IMR-90 (cell line): ENCODE measurements at regions not wholly inside any gene's neighbourhood (a gene's known extent, or its start where the extent isn't known, plus 50 kb on each side); places are given as distances from the start of the nearest gene placed in this dataset.

Experiments used
- ATAC-seq: fragments of 200-7000 bp; cut with Tn5 transposase; 2 replicates; pipeline ENCODE4 v1.9.1; 2020; ENCODE audit warnings: low read depth, mild to moderate bottlenecking, moderate library complexity
- BruUV-seq: library from RNA; stranded (reverse); fragments of 400-500 nt; replicated peaks from 2 replicates; lab custom pipeline; 2021; lab: Mats Ljungman, UMichigan
- CTCF ChIA-PET: fragments of 300-600 bp; formaldehyde crosslinking; extraction: SDS; loops from one replicate; lab custom pipeline; 2021; ENCODE audit warnings: antibody characterized with exemption; lab: Yijun Ruan, JAX
- POLR2A ChIA-PET: fragments of 300-600 bp; sonication (Branson Sonifier 250); formaldehyde crosslinking; loops from one replicate; lab custom pipeline; 2022; ENCODE audit warnings: antibody characterized with exemption; ENCODE audit not compliant: unreplicated experiment; lab: Charles Lee
- DNase-seq: peaks from one replicate; pipeline ENCODE4 v3.0.0; 2013
- H2AFZ ChIP-seq: replicated peaks from 2 replicates; pipeline ENCODE3; 2013; ENCODE audit warnings: low read length, mild to moderate bottlenecking; ENCODE audit not compliant: poor library complexity
- H2AK5ac ChIP-seq: 2 replicates; pipeline ENCODE4 v1.6.1; 2013; ENCODE audit warnings: low read depth, low read length, inconsistent platforms
- H2AK9ac ChIP-seq: replicated peaks from 2 replicates; pipeline ENCODE3; 2013; ENCODE audit warnings: mild to moderate bottlenecking, low read depth, low read length, moderate library complexity; ENCODE audit not compliant: poor library complexity
- H2BK120ac ChIP-seq: 2 replicates; pipeline ENCODE4 v1.6.1; 2013; ENCODE audit warnings: low read depth, low read length, inconsistent platforms
- H2BK15ac ChIP-seq: 3 replicates; pipeline ENCODE4 v1.6.1; 2013; ENCODE audit warnings: low read depth, low read length, inconsistent platforms
- H2BK20ac ChIP-seq: 2 replicates; pipeline ENCODE4 v1.6.1; 2013; ENCODE audit warnings: low read depth, mild to moderate bottlenecking, inconsistent platforms, low read length, moderate library complexity
- H2BK5ac ChIP-seq: 2 replicates; pipeline ENCODE4 v1.6.1; 2013; ENCODE audit warnings: mild to moderate bottlenecking, low read depth, low read length, inconsistent platforms; ENCODE audit not compliant: poor library complexity, severe bottlenecking
- H3K14ac ChIP-seq: replicated peaks from 2 replicates; pipeline ENCODE4 v1.6.1; 2013; ENCODE audit warnings: low read depth, low read length, inconsistent platforms
- H3K18ac ChIP-seq: 2 replicates; pipeline ENCODE4 v1.6.1; 2013; ENCODE audit warnings: low read depth, low read length, control low read depth
- H3K23ac ChIP-seq: 2 replicates; pipeline ENCODE4 v1.6.1; 2013; ENCODE audit warnings: low read depth, low read length, inconsistent platforms
- H3K27ac ChIP-seq: 2 replicates; pipeline ENCODE4 v1.5.1; 2013; ENCODE audit warnings: mild to moderate bottlenecking, control low read depth, low read length; ENCODE audit not compliant: insufficient read depth
- H3K27me3 ChIP-seq: 2 replicates; pipeline ENCODE4 v1.6.1; 2013; ENCODE audit warnings: low read length; ENCODE audit not compliant: control insufficient read depth, insufficient read depth
- H3K36me3 ChIP-seq: 2 replicates; pipeline ENCODE4 v1.6.1; 2013; ENCODE audit warnings: low read length, mixed read lengths; ENCODE audit not compliant: control insufficient read depth, insufficient read depth
- H3K4ac ChIP-seq: 2 replicates; pipeline ENCODE4 v1.6.1; 2013; ENCODE audit warnings: low read depth, low read length, inconsistent platforms
- H3K4me1 ChIP-seq: 2 replicates; pipeline ENCODE4 v1.6.1; 2013; ENCODE audit warnings: low read length, mixed read lengths; ENCODE audit not compliant: control insufficient read depth, insufficient read depth
- H3K4me2 ChIP-seq: 2 replicates; pipeline ENCODE4 v1.6.1; 2013; ENCODE audit warnings: low read depth, mild to moderate bottlenecking, control low read depth, low read length, moderate library complexity
- H3K4me3 ChIP-seq: 2 replicates; pipeline ENCODE4 v1.5.1; 2013; ENCODE audit warnings: low read depth, mild to moderate bottlenecking, control low read depth, low read length, moderate library complexity; ENCODE audit not compliant: insufficient read depth
- H3K56ac ChIP-seq: 2 replicates; pipeline ENCODE4 v1.6.1; 2013; ENCODE audit warnings: low read length, inconsistent platforms; ENCODE audit not compliant: insufficient read depth; ENCODE audit errors: extremely low read depth
- H3K79me1 ChIP-seq, 2 experiments: 2 replicates each; pipeline ENCODE4 v1.6.1; 2013; ENCODE audit warnings: low read length in 2 of 2, inconsistent platforms in 1 of 2, low read depth in 1 of 2
- H3K9ac ChIP-seq: 2 replicates; pipeline ENCODE4 v1.6.1; 2013; ENCODE audit warnings: low read depth, low read length, control low read depth
- H3K9me1 ChIP-seq: 2 replicates; pipeline ENCODE4 v1.6.1; 2013; ENCODE audit warnings: low read length, inconsistent platforms; ENCODE audit not compliant: insufficient read depth
- H3K9me3 ChIP-seq: 2 replicates; pipeline ENCODE4 v1.6.1; 2013; ENCODE audit warnings: low read length; ENCODE audit not compliant: control insufficient read depth, insufficient read depth
- H4K20me1 ChIP-seq: 2 replicates; pipeline ENCODE4 v1.6.1; 2013; ENCODE audit warnings: low read length, inconsistent platforms; ENCODE audit not compliant: insufficient read depth
- H4K5ac ChIP-seq: 2 replicates; pipeline ENCODE4 v1.6.1; 2013; ENCODE audit warnings: mild to moderate bottlenecking, low read depth, low read length, control low read depth
- H4K8ac ChIP-seq, 2 experiments: 2 replicates each; pipeline ENCODE4 v1.6.1; 2013; ENCODE audit warnings: low read depth in 2 of 2, low read length in 2 of 2, control low read depth in 1 of 2, inconsistent platforms in 1 of 2
- H4K91ac ChIP-seq: 2 replicates; pipeline ENCODE4 v1.6.1; 2013; ENCODE audit warnings: low read depth, low read length, inconsistent platforms; ENCODE audit not compliant: insufficient read depth
- MXI1 ChIP-seq: IDR thresholded peaks from 2 replicates; pipeline ENCODE4 v1.6.1; 2012; ENCODE audit warnings: low read depth, mild to moderate bottlenecking, low read length, moderate library complexity, borderline replicate concordance
- WGBS, 2 experiments: methylation state at CpG; one replicate each; pipeline versions ENCODE4 v1.1.5 to v1.1.7; 2013; ENCODE audit warnings: missing lambda C conversion rate in 2 of 2; ENCODE audit not compliant: insufficient read length in 1 of 2; ENCODE audit errors: extremely low coverage in 2 of 2; 5-methylcytosine and 5-hydroxymethylcytosine counted together
- dilution Hi-C: fragments of 300-500 bp; cut with HindIII; formaldehyde crosslinking; loops from one replicate; pipeline ENCODE4 v1.14.3; 2018; ENCODE audit warnings: low sequenced_read_pairs; ENCODE audit not compliant: unreplicated experiment
- in situ Hi-C: fragments of 300-500 bp; cut with MboI; formaldehyde crosslinking; loops from 3 replicates; pipeline ENCODE4 v1.14.3; 2019; ENCODE audit warnings: low sequenced_read_pairs, inconsistent platforms, mixed read lengths
- intact Hi-C: fragments of 100-400 bp; cut with micrococcal nuclease; formaldehyde crosslinking; loops from 2 replicates; pipeline ENCODE4 v1.10.0; 2022
- TF ChIP-seq, protein P1 (sequence below): conservative IDR thresholded peaks from 2 replicates; pipeline ENCODE4 v1.5.1; 2012; ENCODE audit warnings: mild to moderate bottlenecking, low read depth, low read length, improper control_type of control experiment

DNA sequence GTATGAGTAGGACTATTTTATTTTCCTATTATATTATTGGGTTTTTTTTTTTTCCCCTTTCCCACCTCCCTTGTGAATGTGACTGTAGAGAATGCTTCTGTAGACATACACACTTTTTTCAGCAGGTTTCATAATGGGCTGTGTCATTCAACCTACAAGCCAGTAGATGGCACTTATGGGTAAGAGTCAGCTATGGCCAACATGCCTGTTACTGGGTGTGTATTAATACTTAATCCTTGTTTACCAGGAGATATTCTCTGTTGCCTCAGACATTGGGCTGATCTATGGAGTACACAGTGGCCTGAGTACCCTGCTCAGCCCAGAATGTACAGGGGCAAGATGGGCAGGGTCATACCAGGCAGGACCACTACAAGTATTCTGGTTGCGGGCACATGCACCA, 382.5 kb downstream of the EPHA7 start:
- no TSS peak for BruUV-seq
- H3K9ac ChIP-seq, result no peak overlapping the region
- no peak overlapping the region for H2AK5ac ChIP-seq
- H2BK120ac ChIP-seq, result no peak overlapping the region
- no peak overlapping the region for H2AK9ac ChIP-seq
- H3K27ac ChIP-seq, result no peak overlapping the region
- dilution Hi-C loops, result no loop called here
- H4K20me1 ChIP-seq, result no peaks in the 10 kb centered on the region
- no peak overlapping the region for H4K91ac ChIP-seq
- no peaks in the 10 kb centered on the region for H3K4me1 ChIP-seq
- H4K5ac ChIP-seq, result no peak overlapping the region
- no peak overlapping the region for H3K4me2 ChIP-seq
- in situ Hi-C loops, result no loop called here
- H3K14ac ChIP-seq, result no peak overlapping the region
- POLR2A ChIA-PET, result no interaction called here
- H4K8ac ChIP-seq, result no peak overlapping the region
- no peak overlapping the region for H2BK5ac ChIP-seq
- no peak overlapping the region for H3K18ac ChIP-seq
- intact Hi-C loops, result no loop called here
- H2AFZ ChIP-seq, result no peak overlapping the region
- no peak overlapping the region for H2BK20ac ChIP-seq
- no peak overlapping the region for H3K56ac ChIP-seq
- peak; percentile 1 for DNase-seq
- H2BK15ac ChIP-seq, result no peak overlapping the region
- peaks cover 8% of the 10 kb centered on the region for H3K9me3 ChIP-seq
- H3K79me1 ChIP-seq, result no peaks in the 10 kb centered on the region
- no peaks in the 10 kb centered on the region for H3K9me1 ChIP-seq
- H3K4me3 ChIP-seq, result no peak overlapping the region
- no peak for ATAC-seq
- H3K23ac ChIP-seq, result no peak overlapping the region
- no peaks in the 10 kb centered on the region for H3K27me3 ChIP-seq
- CTCF ChIA-PET, result no interaction called here
- no CpG with 5 or more reads among the region's 1 CpG for WGBS, 2 experiments
- H3K4ac ChIP-seq, result no peak overlapping the region
- H3K36me3 ChIP-seq, result no peaks in the 10 kb centered on the region
- TF ChIP-seq MXI1, result no peak
- TF ChIP-seq, protein P1, sequence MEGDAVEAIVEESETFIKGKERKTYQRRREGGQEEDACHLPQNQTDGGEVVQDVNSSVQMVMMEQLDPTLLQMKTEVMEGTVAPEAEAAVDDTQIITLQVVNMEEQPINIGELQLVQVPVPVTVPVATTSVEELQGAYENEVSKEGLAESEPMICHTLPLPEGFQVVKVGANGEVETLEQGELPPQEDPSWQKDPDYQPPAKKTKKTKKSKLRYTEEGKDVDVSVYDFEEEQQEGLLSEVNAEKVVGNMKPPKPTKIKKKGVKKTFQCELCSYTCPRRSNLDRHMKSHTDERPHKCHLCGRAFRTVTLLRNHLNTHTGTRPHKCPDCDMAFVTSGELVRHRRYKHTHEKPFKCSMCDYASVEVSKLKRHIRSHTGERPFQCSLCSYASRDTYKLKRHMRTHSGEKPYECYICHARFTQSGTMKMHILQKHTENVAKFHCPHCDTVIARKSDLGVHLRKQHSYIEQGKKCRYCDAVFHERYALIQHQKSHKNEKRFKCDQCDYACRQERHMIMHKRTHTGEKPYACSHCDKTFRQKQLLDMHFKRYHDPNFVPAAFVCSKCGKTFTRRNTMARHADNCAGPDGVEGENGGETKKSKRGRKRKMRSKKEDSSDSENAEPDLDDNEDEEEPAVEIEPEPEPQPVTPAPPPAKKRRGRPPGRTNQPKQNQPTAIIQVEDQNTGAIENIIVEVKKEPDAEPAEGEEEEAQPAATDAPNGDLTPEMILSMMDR, result 0 out of 2 replicates have a peak, but pooled peaks have one; percentile 13
